ELF-1 (cell line): ENCODE measurements at regions not wholly inside any gene's neighbourhood (a gene's known extent, or its start where the extent isn't known, plus 50 kb on each side); places are given as distances from the start of the nearest gene placed in this dataset.

Experiments
- DNase-seq: peaks from one replicate; pipeline ENCODE4 v3.0.0-alpha.2; 2016; ENCODE audit warnings: low read depth, low spot score

- no peak for DNase-seq
Observed at GRCh38 chr16:72282362-72282761, 110.4 kb upstream of the PMFBP1 start.

- no peak for DNase-seq
Observed at GRCh38 chr16:72278301-72278700, 106.3 kb upstream of the PMFBP1 start.

DNA sequence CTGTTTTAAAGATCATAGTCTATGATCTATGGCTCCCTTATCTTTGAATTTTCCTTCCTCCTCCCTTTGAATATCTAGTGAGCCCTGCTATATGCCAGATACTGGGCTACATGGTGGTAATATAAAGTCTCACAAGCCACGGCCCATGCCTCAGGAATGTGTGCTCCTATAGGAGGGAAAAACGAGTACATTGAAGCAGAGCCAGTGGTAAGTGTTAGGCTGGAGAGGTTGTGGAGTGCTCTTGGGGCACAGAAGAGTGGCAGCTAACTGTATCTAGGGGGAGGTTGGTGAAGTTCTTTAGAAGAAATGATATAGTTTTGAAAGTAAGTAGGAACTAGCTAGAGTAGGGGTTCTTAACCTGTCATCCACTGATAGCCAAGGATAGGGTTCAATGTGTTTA is 105.8 kb upstream of the PMFBP1 start:
- no peak for DNase-seq

DNA sequence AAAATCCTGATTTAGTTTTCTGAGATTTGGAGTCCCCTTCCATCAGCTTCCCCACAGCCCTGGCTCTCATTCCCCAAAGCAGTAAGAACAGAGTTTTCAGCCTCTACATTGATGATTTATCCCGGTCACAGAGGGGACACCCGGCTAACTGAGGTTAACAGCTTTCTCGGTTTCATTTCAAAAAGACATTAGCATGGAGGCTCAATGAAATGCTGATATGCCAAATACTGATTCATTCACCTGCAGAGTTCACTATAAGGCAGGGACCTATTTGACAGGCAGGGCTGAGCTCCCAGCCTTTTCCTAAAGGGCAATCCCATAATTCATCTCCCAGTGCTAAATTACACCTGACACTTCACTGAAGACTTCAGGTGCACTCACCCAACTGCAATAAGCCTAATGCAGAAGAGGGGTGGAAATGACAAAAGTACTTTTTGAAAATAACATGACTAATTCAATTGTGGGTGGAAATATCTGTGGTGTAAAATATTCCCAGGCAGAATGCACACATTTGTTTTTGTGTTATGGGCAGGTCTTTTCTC is 99.8 kb upstream of the PMFBP1 start:
- no peak for DNase-seq

DNA sequence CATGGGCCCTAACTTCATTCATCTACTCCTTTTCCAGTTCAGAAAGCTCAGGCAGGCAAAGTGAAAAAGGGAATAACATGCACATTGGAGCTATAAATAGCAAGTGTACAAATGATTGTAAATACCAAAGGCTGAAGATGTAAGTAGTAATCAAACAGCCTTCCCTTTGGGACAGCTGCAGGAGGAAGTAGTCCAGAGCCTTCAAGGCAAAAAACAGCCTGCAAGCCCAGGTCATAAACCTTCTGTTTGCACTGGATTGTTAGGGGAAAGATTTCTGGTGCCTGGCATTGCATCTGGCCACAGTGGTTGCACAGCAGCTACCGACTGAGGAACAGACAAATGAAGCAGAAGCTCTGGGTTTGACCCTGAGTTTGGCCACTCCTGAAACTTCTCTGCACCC is 98.6 kb upstream of the PMFBP1 start:
- DNase-seq, result peak; percentile 14

DNA sequence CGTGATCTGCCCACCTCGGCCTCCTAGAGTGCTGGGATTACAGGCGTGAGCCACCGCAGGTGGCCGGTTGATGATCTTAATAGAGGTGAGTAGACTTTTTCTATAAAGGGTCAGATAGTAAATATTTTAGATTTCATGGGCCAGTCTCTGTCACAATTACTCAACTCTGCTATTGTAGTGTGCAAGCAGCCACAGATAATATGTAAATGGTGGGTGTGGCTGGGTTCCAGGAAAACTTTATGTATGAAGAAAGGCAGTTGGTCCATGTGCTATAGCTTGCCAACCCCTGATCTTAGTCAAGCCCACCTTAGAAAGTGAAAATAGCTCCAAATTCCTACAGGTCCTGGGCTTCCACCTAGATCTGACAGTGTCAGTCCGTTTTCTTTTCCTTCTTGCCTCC is 94.9 kb upstream of the PMFBP1 start:
- DNase-seq, result no peak

- DNase-seq, result no peak
Observed at GRCh38 chr16:72264771-72265170, 92.8 kb upstream of the PMFBP1 start.

GRCh38 chr16:72262711-72263110 is 90.8 kb upstream of the PMFBP1 start:
- no peak for DNase-seq

DNA sequence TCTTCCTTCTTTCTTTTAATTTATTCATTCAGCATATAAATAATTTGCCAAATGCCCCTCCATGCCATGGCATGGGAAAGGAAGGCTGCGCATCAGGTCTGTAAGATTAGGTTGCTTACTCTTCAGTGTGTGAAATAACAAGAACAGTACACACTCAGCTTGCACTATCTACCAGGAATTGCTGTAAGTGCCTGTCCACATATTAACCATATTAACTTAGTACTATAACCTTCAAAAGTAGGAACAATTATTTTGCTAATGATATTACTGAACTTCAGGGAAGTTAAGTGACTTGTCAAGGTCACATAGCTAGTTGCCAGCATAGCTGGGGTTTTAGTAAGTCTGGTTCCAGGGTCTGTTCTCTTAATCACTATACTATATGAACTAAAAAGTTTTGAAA is 89.2 kb upstream of the PMFBP1 start:
- no peak for DNase-seq

GRCh38 chr16:72256398-72257066 is 84.6 kb upstream of the PMFBP1 start:
- DNase-seq, result no peak

DNA sequence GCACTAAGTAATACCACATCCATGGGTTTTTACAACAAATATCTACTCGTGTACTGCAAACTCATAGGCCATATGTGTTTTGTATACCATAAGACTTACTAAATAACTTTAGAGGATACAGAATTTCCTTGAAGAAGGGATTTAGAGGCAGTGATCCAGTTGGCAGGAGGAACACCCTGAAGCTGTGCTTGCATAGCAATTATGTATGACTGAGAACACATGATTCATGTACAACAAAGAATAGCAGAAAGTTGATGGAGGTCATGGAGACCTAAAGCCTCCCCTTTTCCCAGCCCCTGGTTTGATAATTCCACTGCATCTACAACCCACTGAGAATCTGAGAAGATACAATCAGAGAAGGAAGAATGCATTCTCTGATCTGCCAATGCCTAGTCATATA is 83.8 kb upstream of the PMFBP1 start:
- DNase-seq, result no peak

DNA sequence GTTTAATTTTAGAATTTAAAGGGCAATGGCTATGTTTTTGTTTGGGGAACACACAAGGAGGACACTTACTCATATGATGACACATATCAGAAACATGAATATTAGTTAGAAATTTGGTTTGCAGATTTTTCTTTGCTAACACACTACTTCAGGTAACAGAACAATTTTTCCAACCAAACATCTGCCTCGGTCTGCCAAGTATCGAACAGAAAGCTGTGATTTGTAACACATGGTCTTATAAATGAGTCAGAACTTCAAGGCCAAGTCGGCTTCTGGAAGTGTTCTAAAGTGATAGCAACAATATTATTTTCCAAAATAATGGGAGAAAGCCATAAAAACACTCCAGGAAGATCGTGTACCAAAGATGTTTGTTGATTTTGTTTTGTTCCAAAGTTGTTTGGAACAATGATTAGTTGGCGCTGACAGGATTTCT is 75.9 kb upstream of the PMFBP1 start:
- DNase-seq, result no peak

DNA sequence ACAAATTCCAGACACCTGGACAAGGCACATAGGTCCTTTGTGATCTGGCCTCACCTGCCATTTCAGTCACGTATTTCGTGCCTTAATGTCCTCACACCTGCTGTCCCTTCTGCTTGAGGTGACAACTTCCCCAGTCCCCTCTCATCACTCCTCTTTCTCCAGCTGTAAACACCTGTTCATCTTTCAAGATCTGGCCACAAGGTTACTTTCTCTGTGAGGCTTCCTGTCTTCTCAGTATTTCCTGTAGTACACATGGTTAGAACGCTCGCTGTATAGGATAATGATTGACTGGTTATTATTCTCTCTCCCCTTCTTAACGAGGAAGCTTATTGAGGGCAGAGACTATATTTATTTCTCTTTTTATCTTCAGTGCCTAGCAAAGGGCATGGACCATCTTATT is 74.5 kb upstream of the PMFBP1 start:
- DNase-seq, result no peak

DNA sequence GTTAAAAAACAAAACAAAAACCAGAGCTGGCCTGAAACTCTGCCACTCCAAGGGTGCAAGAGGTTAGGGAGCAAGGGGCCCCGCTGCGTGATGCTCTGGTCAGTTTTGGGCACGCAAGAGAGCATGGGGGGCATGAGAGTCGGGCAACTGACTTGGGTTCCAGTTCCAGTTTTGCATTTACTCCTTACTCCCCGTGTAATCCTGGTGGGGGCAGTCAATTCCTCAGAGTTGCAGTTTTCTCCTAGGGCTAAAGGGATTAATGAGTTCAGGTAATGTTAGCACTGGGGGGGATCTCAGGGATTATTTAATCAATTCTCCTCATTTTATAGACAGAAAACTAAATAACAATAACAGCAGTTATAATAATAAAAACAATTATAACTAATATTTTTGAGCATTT is 72.9 kb upstream of the PMFBP1 start:
- DNase-seq, result no peak

DNA sequence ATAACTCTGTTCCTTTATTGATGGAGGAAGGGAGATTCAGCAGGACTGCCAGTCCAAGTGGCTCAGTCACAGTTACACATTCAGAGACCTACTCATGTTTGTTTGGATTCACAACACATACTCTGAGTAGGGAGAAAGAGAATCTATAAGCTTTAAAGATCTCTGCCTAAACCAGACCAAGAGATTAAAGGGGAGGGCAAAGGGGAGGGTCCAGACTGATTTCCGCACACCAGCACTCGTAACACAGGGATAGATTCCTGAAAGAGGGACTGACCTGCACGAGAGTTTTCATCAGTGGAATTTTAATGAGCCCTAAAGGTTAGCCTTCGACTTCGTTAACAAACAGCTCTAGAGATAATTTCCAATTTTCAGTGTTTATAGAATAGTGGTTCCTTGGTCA is 71.7 kb upstream of the PMFBP1 start:
- DNase-seq, result no peak

- DNase-seq, result no peak
Observed at GRCh38 chr16:72242757-72243156, 70.8 kb upstream of the PMFBP1 start.

DNA sequence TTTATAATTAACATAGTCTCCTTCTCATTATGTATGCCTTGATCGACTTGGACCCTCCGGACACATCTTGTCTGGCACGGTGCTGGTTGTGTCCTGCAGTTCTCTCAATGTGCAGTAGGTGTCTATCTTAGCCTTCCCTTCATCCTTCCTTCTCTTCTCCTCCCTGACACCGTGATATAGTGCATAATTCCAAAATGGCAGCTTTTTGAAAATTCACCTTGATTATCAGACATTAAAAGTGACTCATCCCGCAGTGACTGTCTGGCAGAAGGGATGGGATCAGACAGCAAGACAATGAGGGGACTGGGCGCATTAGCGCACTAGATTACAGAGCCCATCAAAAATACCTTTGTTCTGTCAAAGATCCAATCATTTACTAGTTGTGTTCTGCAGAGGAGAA is 70.0 kb upstream of the PMFBP1 start:
- DNase-seq, result peak; percentile 27

DNA sequence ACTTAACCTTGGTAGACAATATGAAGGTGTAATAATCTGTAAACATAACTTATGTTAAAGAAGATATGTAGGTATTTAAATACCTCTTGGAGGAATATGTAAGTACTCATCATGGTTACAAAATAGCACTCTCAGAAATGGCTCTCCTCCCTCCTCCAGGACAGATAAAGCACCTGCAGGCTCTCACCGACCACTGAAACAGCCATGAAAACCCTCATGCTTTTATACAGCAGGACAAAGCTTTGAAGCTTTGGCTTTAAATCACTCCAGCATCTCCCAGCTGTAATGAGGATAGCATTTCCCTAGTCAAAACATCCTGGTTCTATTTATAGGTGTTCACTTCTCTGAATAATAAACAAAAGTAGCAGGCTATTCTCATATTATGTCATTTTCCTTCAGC is 69.1 kb upstream of the PMFBP1 start:
- DNase-seq, result no peak

DNA sequence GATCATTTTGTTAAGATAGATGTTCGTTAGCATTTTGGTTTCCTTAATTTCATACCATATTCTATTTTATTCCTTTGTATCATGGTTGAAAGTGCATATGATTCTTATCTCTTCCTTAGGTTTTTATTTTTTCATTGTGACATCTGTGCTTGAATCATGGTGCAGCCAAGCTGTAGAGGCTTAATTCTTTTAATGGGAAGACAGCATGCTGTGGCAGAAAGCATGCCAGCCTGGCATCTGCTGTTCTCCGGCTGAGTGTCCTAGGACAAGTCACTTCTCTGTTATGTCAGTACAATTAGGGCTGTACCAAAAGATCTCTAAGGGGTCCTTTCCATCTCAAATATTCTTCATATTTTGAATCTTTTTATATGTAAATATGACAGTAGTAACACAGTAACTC is 68.5 kb upstream of the PMFBP1 start:
- DNase-seq, result no peak

DNA sequence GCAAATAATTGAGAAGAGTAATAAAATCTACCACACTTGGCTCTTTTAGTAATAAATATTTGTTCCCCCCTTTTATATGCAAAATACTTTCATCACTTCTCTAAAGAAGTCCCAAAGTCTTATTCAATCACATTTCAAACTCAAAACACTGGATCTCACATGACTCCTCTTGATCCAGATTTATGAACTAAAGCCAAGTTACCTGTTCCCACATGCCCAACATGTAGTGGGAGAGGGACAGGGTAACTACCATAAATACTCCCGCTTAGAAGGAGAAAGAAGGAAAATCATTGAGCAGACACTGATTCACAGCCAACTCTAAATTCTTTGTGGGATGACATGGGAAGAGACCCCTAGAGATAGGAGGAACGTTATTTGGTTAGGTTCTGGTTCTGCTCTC is 64.9 kb upstream of the PMFBP1 start:
- no peak for DNase-seq

GRCh38 chr16:72234387-72234786 is 62.4 kb upstream of the PMFBP1 start:
- no peak for DNase-seq

DNA sequence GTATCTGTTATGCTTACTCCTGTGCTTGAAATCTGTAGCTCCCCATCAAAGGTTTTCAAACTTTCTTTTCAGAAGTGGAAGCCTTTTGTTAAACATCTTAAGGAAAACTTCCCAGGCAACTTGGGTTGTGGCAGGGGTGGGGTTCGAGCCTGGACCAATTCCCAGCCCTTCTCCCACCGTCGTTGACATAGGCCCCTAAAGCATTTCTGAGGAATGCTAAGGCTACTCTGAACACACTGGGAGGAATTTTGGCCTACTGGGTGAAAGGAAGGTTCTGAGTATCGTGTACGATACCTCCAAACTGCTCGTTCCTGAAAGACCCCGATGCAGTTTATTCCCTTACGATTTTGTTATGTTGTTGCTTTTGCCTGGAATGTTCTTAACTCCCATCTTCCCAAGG is 56.1 kb upstream of the PMFBP1 start:
- DNase-seq, result no peak

DNA sequence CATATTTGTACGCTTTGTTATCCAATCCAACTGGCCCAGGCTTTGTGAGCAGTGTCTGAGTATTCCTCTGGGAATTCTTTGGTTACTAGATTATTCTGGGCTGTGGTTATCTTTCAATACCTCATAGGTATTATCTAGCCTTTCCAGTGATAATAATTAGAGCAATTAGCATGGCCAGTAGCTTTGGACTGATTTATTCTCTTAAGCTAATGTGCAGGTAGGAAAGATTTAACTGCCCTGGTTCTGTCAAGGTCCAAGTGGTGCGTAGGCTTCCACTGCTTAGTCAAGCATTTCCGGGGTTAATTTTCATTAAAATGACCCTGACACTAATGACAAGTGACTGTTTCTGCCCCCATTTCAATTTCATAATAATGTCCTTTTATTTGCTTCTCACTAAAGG is 54.2 kb upstream of the PMFBP1 start:
- DNase-seq, result no peak

DNA sequence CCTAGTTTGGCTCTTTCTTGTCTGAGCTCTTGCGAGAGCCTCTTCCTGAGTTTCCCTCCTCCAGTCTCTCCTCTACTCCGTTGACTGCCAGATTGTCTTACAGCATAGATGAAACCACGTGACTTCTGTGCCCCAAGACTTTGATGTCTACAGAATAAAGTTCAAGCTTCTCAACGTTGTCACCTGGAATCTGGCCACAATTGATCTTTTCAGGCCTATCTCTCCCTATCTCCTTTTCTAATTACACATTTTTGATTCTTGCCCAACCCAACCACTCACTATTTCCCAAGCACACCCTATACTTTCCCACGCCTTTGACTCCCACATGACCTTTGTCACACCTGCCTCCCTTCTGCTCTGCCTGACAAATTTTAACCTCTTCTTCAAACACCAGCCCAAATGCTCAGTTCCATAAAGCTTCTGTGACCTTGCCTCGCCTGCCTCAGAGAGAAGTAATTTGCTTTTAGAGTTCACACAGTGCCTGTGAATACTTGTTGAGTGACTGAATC is 52.4 kb upstream of the PMFBP1 start:
- no peak for DNase-seq
